HG02678 (cell line): ENCODE measurements at regions not wholly inside any gene's neighbourhood (a gene's known extent, or its start where the extent isn't known, plus 50 kb on each side); places are given as distances from the start of the nearest gene placed in this dataset.

Experiments used
- ATAC-seq: cut with Tn5 transposase; IDR thresholded peaks from one replicate; pipeline ENCODE4 v1.9.1; 2021; ENCODE audit warnings: mild to moderate bottlenecking, moderate library complexity; ENCODE audit not compliant: unreplicated experiment

DNA sequence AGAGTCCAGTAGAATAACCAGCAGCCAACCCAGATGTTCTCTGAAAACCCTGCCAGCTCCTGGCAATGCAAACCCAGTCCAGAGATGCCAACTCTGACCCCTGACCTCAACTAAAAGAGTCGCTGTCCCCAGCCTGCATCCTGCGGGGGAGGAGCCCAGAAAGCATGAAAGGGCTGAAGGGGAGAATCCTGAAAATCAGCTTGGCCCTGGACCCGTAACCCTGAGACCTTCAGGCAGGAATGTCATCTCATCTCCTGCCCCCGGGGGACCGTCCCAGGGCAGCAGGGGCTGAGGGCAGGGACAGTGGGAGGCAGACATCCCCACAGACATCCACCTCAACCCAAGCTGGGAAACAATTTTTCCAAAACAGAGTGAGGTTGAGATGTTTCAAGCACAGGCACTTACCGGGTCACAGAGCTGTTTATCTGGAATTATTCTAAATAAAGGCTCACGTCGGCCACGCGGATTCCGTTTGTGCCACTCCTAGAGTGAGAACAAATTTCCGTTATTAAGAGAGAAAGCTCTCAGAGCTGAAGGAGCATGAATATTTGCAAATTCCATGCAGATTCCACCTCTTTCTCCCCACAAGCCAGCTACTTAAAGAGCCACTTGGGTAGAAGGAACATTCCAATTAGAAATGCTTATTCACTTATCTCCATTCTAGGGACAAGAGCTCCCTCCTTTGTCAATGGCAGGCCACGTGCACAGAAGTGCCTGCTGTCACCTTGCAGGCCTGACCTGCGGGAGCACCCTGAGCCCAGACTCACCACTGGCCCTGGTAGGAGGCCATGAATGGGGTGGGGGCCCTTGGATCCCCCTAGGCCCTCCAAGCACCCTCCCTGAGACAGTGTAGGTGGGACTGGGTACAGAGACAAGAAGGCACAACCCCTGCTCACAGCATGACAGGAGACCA lies 240.1 kb downstream of the NPHP4 start:
- no peak for ATAC-seq

DNA sequence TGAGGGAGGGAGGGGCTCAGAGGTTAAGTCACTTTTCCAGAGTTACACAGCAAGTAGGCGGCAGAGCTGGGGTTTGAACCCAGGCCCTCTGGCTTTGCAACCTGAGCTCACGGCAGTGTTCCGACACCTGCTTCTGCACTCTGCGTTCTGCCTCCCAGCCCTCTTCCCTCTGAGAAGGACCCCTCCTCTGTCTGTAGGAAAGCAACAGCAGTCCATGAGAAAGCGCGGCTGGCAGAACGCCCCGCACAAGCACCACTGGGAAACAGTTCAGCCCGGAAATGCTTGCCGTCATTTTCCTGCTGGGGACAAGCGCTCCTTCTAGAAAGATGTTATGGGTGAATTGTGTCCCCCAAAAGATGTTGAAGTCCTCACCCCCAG lies 241.1 kb downstream of the NPHP4 start:
- no peak for ATAC-seq

DNA sequence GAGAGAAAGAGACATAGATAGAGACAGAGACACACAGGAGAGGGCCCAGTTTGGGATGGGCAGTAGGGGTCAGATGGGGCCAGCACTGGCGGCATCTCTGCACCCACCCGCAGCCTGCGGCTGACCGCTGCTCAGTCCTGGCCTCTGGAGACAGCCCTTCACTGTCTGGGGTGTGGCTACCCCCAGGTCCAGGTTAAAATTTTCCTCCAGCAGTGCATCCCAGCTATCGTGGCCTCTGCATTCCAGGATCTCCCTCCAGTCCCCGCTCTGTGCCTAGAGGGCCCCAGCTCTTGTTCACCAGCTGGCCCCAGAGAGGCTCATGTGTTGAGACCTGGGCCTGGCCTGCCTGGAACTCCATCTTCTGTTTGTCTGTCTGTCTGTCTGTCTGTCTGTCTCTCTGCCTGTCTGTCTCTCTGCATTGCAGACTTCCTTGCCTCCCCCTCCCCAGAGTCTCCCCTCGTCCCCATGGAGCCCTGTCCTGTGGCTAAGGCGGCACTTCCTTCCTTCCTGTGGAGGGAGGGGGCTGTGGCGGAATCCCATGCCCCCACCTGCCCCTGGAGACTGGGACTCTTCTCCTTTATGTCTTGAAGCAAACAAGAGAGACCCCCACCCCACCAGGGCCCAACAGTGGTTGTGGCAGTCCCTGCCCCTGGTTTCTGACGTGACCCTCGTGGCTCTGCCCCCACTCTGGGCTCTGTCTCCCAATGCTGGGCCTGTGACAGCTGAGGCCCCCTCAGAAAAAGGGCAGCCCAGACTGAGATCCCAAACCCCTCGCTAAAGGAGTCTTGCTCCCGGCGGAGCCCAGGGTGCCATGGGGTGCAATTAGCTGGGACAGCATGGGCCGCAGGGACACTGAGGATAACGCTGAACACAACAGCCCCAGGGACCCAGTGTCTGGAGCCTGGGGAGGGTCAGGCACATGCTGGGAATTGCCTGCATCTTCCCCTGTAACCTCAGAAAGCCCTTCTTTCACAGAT lies 241.8 kb downstream of the NPHP4 start:
- ATAC-seq = no peak

GRCh38 chr1:5748286-5749225 lies 243.7 kb downstream of the NPHP4 start:
- ATAC-seq = no peak

DNA sequence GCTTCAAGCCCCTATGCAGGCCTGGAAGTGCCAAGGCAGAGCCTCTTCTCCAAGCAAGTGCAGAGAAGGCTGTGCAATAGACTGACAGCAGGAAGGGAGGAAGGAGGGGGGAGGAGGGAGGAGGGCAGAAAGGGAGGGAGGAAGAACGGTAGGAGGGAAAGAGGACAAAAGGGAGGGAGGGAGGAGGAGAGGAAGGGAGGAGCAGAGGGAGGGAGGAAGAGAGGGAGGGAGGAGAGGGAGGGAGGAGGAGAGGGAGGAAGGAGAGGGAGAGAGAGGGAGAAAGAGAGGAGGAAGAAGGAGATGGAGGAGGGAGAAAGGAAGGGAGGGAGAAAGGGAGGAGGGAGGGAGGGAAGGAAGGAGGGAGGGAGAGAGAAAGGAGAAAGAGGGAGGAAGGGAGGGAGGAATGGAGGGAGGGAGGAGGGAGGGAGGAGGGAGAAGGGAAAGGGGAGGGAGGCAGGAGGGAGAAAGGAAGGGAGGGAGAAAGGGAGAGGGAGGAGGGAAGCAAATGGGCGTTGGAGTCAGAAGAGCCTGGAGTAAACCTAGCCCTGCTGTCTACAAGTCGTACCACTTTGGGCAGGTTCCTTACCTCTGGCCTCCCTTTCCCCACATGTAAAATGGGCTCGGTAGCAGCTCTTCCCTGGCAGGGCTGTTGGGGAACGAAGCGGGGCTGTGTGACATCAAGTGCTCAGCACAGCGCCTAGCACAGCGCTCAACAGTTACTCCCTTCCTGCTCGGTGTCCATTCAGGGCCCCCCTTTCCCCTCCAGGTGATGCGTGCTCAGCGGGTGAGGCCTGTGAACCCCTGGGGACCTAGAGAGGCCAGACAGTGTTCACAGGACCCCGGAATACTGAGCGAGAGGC lies 244.6 kb downstream of the NPHP4 start:
- ATAC-seq = no peak

GRCh38 chr1:5746611-5747425 lies 245.4 kb downstream of the NPHP4 start:
- ATAC-seq = no peak

DNA sequence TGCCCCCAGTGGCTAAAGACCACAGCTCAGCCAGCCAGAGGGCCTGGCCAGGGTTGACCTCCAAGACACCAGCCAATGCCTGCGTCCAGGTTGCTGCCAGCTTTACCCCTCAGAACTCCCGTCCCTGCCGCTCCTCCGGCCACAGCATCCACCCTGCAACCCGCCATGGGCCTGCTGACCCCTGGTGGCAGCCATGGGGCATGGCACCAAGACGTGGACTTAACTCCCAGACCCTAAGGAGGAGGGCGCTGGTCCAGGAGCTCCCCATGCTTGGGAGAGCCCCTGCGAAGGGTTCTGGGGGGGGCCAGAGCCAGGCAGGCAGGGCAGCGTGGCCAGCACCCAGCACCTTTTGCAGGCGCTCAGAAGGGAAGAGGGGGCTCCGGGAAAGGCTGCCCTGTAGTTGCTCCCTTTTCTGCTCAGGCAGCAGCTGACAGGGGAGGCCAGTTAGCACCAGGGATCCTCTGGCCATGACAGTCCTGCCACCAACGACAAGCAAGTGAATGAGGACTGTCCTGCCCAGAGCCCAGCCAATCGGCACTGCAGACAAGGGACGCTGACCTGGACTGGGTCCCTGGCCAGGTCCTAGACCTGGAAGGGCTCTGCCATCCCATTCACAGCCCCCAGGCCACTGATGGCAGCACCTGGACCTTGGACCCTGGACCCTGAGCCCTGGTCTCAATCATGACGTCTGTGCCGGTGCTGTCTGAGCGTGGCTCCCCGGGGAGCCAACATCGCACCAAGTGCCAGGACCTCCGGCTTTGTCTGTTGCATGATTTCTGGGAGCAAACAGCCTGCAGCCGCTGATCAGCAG lies 246.2 kb downstream of the NPHP4 start:
- no peak for ATAC-seq

DNA sequence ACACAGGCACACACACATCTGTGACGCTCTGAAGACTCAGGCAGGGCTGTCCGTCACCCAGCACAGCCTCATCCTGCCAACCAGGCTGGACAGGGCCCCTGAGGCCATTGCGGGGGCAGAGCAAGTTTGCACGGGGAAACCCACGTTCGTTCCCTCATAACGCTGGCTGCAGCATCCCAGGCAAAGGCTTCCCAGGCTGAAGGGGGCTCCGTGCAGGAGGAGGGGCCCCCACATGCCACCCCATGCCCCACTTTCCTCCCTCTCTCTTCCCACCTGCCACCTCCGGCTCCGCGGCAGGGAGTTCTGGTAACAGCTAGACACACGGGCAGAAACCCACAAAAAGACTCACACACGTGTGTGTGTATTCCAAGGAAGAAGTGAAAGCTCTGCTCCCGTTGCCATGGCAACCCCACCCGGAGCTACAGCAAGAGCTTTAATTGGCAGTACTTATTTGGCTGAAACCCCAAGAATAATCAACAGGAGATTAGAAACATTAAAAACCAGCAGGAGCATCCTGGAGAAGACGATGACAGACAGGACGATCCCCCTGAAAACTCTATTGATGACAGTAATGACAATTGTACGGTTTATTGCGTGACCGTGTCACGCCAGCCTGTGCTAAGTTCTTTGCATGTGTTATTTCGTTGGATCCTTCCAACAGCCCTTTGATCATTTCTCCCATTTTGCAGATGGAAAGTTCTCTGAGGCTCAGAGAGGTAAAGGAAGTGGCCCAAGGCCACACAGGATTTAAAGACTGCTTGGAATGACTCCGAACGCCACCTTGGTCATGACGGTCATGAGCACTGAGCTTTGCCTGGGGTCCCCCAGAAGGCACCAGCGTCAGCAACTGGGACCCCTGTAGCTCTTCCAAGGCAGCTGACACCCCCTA lies 247.1 kb downstream of the NPHP4 start:
- ATAC-seq = no peak

DNA sequence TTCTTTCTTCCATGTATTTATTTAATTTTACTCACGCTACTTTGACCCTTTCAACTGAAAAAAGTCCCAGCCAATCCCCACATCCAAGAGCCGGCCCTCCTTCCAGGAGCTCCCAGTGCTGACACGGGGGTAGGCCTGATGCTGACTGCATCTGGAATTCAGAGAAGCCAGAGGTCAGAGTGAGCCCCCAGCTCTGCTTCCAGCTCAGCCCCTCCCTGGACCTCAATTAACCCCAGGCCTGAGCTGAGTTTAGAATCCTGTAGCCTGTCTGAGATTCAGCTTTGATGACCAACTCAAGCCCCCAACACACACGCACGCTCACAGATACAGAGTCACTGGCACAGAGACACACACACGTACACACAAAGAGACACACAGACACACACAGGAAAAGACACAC lies 247.9 kb downstream of the NPHP4 start:
- no peak for ATAC-seq

- ATAC-seq = no peak
These were observed 248.7 kb downstream of the NPHP4 start for GRCh38 chr1:5743435-5744095.

DNA sequence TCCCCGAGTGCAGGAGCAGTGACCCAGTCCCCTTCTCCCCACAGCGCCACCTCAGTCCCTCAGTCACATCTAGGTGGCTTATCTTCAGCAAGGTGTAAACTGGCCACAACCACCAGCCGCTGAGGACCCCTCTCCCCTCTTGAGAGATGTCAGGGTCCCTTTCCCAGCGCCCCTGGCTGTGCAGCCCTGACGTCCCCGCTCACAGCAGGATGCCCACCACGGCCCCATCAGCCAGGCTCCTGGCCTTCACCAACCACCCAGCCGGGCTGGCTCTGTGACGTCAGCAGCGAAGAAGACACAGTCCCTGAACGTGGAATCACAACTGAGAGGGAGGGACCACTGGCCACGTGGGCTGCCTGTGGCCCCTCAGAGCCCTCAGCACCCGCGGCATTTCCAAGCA lies 249.4 kb downstream of the NPHP4 start:
- no peak for ATAC-seq

GRCh38 chr1:5742032-5742431 lies 250.2 kb downstream of the NPHP4 start:
- ATAC-seq = no peak

DNA sequence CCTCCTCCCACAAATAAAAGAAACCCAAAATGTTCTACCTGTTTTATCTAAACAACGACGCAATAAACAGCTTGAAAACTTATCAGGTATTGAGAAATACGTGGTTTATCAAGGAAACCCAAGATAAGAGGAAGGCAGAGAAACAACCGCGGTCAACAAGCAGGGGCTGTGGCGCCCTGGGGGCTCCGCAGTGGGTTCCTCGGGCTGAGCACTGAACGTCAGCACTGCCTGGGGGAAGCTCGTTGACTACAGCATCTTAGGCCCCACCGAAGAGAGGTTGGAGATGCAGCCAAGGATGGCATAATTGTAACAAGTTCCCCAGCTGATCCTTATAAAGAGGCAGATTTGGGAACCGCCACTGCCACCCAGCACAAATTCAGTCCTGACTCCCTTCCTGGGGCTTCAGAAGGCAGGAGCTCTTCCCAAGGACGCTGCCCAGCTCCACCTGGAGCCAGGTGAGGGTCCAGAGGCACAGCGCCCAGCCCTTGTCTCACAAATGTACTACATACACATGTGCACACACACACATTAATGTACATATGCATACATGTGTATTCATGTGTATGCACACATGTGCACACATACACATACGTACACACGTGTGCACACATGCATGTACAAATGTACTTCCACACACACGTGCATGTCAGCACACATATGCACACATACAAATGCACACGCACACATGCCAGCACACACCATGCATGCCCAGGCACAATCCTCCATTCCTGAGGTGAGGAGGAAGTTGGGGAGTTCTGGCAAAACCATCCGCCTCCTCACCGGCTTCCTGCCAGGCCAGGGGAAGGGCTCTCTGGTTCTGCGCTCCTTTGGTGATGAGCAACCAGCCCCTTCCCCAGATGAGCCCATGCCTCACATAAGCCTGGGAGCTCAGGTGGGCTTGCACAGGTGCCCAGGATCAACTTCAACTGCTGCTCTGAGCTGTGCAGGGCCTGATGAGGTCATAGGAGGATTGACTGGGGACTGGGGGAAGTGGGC lies 251.1 kb downstream of the NPHP4 start:
- no peak for ATAC-seq

DNA sequence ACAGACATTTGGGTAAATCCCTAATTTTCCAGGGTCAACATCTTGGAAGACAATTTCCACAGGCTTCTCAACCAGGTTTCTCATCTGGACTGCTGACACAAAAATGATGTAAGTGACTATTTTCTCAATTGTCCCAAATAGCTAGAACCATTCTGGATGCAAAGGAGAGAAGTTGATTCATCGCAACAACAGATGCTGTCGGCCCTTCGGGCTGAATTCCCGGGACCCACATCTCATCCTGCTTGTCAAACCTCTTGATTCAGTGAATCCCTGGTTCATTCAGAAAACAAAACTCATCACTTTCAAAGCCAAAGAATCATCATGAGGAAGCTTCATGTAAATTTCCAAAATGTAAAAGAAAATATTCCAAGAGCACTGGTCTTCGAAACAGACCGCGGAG lies 251.8 kb downstream of the NPHP4 start:
- no peak for ATAC-seq

- no peak for ATAC-seq
These were observed 252.6 kb downstream of the NPHP4 start for GRCh38 chr1:5739561-5740078.
